ENCODE measurements at regions not wholly inside any gene's neighbourhood (a gene's known extent, or its start where the extent isn't known, plus 50 kb on each side); places are given as distances from the start of the nearest gene placed in this dataset.

DNA sequence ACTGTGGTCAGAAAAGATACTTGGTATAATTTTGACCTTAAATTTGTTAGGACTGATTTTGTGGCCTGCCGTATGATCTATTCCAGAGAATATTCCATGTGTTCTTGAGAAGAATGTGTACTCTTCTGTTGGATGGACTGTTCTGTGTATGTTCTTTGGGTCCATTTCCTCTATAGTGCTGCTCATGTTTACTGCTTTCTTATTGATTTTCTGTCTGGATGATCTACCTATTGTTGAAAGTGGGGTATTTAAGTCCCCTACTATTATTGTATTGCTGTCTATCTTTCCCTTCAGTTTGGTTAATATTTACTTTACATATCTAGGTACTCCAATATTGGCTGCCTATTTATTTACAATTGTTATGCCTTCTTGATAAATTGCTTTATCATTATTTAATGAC is 298.4 kb downstream of the BCKDHB start:
- Histone ChIP-seq H3K36me3 (ENCODE audit: control insufficient read depth, insufficient read depth, low read length) (no peaks in the 10 kb centered on the region), H3K4me3 (ENCODE audit: low read depth, low read length) (no peak overlapping the region), H3K27me3 (ENCODE audit: control insufficient read depth, insufficient read depth, low read length) (no peaks in the 10 kb centered on the region)
- no peak for DNase-seq (ENCODE audit: low read depth)
- no peak for TF ChIP-seq CTCF (IDR thresholded peaks at IDR 0.05; ENCODE audit: insufficient read depth, low read length, poor library complexity, severe bottlenecking)

GRCh38 chr6:80403365-80403764 is 296.9 kb downstream of the BCKDHB start:
- TF ChIP-seq CTCF (IDR thresholded peaks at IDR 0.05; ENCODE audit: insufficient read depth, low read length, poor library complexity, severe bottlenecking): no peak
- no peak overlapping the region for H3K4me3 ChIP-seq (ENCODE audit: low read depth, low read length)
- no peaks in the 10 kb centered on the region for H3K36me3 ChIP-seq (ENCODE audit: control insufficient read depth, insufficient read depth, low read length)
- H3K27me3 ChIP-seq (ENCODE audit: control insufficient read depth, insufficient read depth, low read length): no peaks in the 10 kb centered on the region
- DNase-seq (ENCODE audit: low read depth): no peak

DNA sequence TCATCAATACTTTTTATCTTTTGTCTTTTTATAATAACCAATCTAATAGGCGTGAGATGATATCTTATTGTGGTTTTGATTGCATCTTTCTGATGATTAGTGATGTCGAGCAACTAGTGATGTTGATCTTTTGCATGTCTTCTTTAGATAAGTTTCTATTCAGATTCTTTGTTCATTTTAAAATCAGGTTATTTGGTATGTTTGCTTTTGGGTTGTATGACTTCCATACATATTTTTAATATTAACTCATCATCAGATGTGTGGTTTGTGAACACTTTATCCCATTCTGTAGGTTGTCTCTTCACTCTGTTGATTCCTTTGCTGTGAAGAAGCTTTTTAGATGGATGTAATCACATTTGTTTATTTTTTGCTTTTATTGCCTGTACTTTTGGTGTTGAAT is 295.8 kb downstream of the BCKDHB start:
- Histone ChIP-seq H3K36me3 (ENCODE audit: control insufficient read depth, insufficient read depth, low read length) (no peaks in the 10 kb centered on the region), H3K4me3 (ENCODE audit: low read depth, low read length) (no peak overlapping the region), H3K27me3 (ENCODE audit: control insufficient read depth, insufficient read depth, low read length) (no peaks in the 10 kb centered on the region)
- TF ChIP-seq CTCF (IDR thresholded peaks at IDR 0.05; ENCODE audit: insufficient read depth, low read length, poor library complexity, severe bottlenecking): no peak
- DNase-seq (ENCODE audit: low read depth): no peak
